ENCODE measurements at regions not wholly inside any gene's neighbourhood (a gene's known extent, or its start where the extent isn't known, plus 50 kb on each side); places are given as distances from the start of the nearest gene placed in this dataset.

- TF ChIP-seq ZFP30 (CRISPR knock-in tag; IDR thresholded peaks at IDR 0.05) (no peak), OSR1 (CRISPR knock-in tag; IDR thresholded peaks at IDR 0.05) (no peak), TCF4 (CRISPR knock-in tag; IDR thresholded peaks at IDR 0.05; ENCODE audit: borderline replicate concordance) (no peak), GLIS3 (CRISPR knock-in tag; IDR thresholded peaks at IDR 0.05) (no peak)
- ATAC-seq, result no peak
Observed at GRCh38 chr5:155408465-155408864, 394.9 kb downstream of the KIF4B start.

DNA sequence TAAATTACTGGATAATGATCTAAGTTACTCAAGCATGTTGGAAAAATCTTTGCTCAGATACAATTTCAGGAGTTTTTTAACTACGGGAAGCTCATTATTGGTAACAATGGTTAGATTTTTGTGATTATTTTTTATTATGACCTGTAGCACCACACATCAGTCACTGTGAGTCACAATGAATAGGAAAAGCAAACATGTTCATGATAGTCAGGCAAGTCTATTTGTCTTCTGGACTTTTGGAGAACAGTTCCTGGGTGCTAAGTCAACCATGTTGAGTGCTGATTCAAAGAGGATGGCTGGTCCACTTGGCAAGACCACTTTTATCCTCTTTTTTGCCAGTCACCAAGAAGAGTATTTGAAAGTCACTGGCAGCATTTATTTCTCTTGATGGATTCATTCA is 403.2 kb downstream of the KIF4B start:
- no peak for TF ChIP-seq GLIS3 (CRISPR knock-in tag; IDR thresholded peaks at IDR 0.05)
- ATAC-seq, result no peak

DNA sequence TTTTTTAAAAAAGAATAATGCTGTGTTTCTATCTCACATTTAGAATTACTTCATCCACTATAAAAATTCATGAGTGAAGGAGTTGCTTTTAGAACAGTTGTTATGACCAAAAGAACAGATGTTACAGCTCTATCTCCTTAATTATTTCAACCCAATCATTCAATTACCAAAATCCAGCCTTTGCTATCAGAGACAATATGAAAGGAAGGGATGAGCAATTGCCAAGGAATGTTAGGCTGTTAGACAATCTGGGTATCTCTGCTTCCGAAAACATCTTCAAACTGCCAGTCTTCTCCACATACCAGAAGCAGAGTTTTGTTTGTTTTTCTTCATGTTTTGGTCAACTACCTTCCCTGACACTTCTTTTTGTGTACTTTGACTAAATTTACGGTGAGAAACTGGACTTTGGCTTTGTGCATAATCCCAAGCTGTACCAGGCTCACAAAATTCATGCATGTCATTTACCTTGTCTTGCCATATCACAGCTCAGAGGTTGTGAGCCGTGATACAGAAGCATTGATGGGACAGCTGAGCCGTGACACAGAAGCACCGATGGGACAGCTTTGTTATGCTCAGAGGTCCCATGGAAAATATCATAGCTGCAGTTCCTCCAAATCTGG is 405.5 kb downstream of the KIF4B start:
- TF ChIP-seq BACH2 (CRISPR knock-in tag; IDR thresholded peaks at IDR 0.05; ENCODE audit: borderline replicate concordance), result no peak
- TF ChIP-seq CREB5 (CRISPR knock-in tag; IDR thresholded peaks at IDR 0.05; ENCODE audit: low read depth), result no peak
- TF ChIP-seq ZC3H10 (CRISPR knock-in tag; IDR thresholded peaks at IDR 0.05), result no peak
- TF ChIP-seq PPARA (CRISPR knock-in tag; IDR thresholded peaks at IDR 0.05; ENCODE audit: borderline replicate concordance), result no peak
- TF ChIP-seq ZFP3 (CRISPR knock-in tag; IDR thresholded peaks at IDR 0.05), result no peak
- TF ChIP-seq TOX (CRISPR knock-in tag; IDR thresholded peaks at IDR 0.05; ENCODE audit: borderline replicate concordance), result no peak
- TF ChIP-seq, protein P1, sequence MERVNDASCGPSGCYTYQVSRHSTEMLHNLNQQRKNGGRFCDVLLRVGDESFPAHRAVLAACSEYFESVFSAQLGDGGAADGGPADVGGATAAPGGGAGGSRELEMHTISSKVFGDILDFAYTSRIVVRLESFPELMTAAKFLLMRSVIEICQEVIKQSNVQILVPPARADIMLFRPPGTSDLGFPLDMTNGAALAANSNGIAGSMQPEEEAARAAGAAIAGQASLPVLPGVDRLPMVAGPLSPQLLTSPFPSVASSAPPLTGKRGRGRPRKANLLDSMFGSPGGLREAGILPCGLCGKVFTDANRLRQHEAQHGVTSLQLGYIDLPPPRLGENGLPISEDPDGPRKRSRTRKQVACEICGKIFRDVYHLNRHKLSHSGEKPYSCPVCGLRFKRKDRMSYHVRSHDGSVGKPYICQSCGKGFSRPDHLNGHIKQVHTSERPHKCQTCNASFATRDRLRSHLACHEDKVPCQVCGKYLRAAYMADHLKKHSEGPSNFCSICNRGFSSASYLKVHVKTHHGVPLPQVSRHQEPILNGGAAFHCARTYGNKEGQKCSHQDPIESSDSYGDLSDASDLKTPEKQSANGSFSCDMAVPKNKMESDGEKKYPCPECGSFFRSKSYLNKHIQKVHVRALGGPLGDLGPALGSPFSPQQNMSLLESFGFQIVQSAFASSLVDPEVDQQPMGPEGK (CRISPR knock-in tag; IDR thresholded peaks at IDR 0.05; ENCODE audit: borderline replicate concordance), result no peak
- TF ChIP-seq, protein P2, sequence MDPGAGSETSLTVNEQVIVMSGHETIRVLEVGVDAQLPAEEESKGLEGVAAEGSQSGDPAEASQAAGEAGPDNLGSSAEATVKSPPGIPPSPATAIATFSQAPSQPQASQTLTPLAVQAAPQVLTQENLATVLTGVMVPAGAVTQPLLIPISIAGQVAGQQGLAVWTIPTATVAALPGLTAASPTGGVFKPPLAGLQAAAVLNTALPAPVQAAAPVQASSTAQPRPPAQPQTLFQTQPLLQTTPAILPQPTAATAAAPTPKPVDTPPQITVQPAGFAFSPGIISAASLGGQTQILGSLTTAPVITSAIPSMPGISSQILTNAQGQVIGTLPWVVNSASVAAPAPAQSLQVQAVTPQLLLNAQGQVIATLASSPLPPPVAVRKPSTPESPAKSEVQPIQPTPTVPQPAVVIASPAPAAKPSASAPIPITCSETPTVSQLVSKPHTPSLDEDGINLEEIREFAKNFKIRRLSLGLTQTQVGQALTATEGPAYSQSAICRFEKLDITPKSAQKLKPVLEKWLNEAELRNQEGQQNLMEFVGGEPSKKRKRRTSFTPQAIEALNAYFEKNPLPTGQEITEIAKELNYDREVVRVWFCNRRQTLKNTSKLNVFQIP (CRISPR knock-in tag; IDR thresholded peaks at IDR 0.05; ENCODE audit: borderline replicate concordance, low read depth), result no peak
- no peak for TF ChIP-seq ZNF565 (CRISPR knock-in tag; conservative IDR thresholded peaks at IDR 0.05; ENCODE audit: low read depth)
- no peak for TF ChIP-seq OSR1 (CRISPR knock-in tag; IDR thresholded peaks at IDR 0.05)
- no peak for TF ChIP-seq ZNF8 (CRISPR knock-in tag; IDR thresholded peaks at IDR 0.05)
- TF ChIP-seq ZNF70 (CRISPR knock-in tag; IDR thresholded peaks at IDR 0.05), result no peak
- 0 out of 2 replicates have a peak, but pooled peaks have one; percentile 27 for TF ChIP-seq TCF4 (CRISPR knock-in tag; IDR thresholded peaks at IDR 0.05; ENCODE audit: borderline replicate concordance)
- no peak for TF ChIP-seq ESRRG (CRISPR knock-in tag; IDR thresholded peaks at IDR 0.05)
- no peak for TF ChIP-seq ARNTL (CRISPR knock-in tag; IDR thresholded peaks at IDR 0.05; ENCODE audit: borderline replicate concordance, low read depth)
- peak; percentile 55; the same call in 1 of the 2 replicates for TF ChIP-seq SNAI2 (CRISPR knock-in tag; IDR thresholded peaks at IDR 0.05)
- TF ChIP-seq RARB (CRISPR knock-in tag; IDR thresholded peaks at IDR 0.05), result no peak
- peak; percentile 58 for TF ChIP-seq ISL1 (CRISPR knock-in tag; IDR thresholded peaks at IDR 0.05)
- TF ChIP-seq GLIS3 (CRISPR knock-in tag; IDR thresholded peaks at IDR 0.05), result no peak
- TF ChIP-seq, protein P3, sequence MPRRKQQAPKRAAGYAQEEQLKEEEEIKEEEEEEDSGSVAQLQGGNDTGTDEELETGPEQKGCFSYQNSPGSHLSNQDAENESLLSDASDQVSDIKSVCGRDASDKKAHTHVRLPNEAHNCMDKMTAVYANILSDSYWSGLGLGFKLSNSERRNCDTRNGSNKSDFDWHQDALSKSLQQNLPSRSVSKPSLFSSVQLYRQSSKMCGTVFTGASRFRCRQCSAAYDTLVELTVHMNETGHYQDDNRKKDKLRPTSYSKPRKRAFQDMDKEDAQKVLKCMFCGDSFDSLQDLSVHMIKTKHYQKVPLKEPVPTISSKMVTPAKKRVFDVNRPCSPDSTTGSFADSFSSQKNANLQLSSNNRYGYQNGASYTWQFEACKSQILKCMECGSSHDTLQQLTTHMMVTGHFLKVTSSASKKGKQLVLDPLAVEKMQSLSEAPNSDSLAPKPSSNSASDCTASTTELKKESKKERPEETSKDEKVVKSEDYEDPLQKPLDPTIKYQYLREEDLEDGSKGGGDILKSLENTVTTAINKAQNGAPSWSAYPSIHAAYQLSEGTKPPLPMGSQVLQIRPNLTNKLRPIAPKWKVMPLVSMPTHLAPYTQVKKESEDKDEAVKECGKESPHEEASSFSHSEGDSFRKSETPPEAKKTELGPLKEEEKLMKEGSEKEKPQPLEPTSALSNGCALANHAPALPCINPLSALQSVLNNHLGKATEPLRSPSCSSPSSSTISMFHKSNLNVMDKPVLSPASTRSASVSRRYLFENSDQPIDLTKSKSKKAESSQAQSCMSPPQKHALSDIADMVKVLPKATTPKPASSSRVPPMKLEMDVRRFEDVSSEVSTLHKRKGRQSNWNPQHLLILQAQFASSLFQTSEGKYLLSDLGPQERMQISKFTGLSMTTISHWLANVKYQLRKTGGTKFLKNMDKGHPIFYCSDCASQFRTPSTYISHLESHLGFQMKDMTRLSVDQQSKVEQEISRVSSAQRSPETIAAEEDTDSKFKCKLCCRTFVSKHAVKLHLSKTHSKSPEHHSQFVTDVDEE (CRISPR knock-in tag; IDR thresholded peaks at IDR 0.05), result 0 out of 2 replicates have a peak, but pooled peaks have one; percentile 49
- TF ChIP-seq, protein P4, sequence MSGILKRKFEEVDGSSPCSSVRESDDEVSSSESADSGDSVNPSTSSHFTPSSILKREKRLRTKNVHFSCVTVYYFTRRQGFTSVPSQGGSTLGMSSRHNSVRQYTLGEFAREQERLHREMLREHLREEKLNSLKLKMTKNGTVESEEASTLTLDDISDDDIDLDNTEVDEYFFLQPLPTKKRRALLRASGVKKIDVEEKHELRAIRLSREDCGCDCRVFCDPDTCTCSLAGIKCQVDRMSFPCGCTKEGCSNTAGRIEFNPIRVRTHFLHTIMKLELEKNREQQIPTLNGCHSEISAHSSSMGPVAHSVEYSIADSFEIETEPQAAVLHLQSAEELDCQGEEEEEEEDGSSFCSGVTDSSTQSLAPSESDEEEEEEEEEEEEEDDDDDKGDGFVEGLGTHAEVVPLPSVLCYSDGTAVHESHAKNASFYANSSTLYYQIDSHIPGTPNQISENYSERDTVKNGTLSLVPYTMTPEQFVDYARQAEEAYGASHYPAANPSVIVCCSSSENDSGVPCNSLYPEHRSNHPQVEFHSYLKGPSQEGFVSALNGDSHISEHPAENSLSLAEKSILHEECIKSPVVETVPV (CRISPR knock-in tag; IDR thresholded peaks at IDR 0.05), result no peak
- no peak for TF ChIP-seq CSDC2 (CRISPR knock-in tag; IDR thresholded peaks at IDR 0.05)
- no peak for TF ChIP-seq ZFP30 (CRISPR knock-in tag; IDR thresholded peaks at IDR 0.05)
- no peak for ATAC-seq

Data from SK-N-SH treated with all-trans-retinoic acid at 6 μM for 48 hours (cell line).